Activated CD4-positive, alpha-beta T cell treated with anti-CD3 and anti-CD28 coated beads, Interleukin-10, Interleukin-2, amounts not matched to agents 100 ng/mL and 50 ng/mL, durations not matched to agents 16 hours and 8 hours (primary cell): ENCODE measurements at regions not wholly inside any gene's neighbourhood (a gene's known extent, or its start where the extent isn't known, plus 50 kb on each side); places are given as distances from the start of the nearest gene placed in this dataset.
A peak's percentile ranks its signal among the peaks of the same experiment; 100 is the strongest.

Experiments used
- DNase-seq: peaks from one replicate; pipeline ENCODE4 v3.0.0-alpha.2; 2020

DNA sequence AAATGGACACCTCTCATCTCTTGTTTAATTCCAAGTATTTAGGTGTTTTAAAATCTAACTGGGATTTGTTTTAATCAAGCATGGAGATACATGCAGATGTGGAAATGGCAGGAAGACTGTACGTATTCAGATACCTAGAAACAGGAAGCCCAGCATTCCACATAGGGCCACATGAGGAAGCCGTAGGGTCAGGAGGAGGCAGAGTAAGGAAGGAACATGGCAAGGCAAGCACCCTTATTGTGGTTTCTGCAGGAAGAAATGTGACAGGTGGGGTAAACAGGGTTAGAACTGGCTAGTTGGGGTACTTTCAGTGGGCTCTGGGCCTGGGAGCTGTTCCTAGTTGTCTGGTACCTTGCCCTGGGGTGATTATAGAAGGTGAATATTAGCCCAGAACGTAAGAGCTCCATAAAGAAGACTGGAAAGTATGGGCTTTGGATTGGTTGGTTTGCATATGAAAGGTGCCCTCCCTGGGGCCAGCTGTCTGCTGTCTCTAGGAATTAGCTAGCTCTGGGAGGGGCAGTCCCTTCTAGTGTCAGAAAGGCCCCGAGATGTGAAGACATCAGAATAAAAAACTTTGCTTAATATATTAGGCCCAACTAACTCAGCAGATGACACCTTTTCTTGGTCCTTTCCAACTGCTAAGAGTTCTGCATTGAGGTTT, 107.7 kb upstream of the CADPS start:
- DNase-seq: no peak

DNA sequence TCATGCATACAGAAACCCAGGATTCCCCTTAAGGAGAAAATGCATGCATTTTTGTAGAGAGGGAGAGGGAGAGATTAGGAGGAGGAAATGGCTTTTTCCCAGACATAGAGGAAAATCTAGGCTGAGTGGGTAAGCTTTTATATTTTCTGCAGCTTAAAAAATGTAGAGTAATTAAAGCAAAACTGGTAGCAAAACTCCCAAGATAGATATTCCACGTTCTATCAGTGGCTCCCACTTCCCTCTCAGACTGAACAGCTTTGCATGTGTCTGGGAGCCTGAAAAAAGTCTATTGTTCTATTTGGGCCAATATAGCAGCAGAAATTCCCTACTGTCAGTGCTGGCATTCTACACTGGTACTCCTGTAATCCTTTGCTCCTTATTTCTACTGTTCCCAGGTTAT, 110.8 kb upstream of the CADPS start:
- no peak for DNase-seq

DNA sequence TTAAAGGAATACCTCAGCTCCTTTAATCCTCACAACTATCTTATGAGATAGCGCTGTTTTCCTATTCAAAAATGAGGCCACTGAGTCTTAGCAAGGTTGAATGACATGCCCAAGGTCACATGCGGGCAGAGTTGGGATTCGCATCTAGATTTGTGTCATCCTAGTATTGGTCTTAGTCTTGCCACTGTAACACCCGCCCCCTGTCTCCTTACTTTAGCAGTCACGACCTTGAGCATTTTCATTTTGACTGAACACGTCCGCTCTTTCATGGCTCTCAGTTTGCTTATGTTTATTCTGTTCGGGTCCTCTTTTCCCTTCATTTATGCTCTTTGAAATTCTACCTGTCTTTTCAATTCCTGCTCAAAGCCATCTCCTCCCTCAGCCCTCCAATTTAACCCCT, 112.5 kb upstream of the CADPS start:
- peak; percentile 1 for DNase-seq

DNA sequence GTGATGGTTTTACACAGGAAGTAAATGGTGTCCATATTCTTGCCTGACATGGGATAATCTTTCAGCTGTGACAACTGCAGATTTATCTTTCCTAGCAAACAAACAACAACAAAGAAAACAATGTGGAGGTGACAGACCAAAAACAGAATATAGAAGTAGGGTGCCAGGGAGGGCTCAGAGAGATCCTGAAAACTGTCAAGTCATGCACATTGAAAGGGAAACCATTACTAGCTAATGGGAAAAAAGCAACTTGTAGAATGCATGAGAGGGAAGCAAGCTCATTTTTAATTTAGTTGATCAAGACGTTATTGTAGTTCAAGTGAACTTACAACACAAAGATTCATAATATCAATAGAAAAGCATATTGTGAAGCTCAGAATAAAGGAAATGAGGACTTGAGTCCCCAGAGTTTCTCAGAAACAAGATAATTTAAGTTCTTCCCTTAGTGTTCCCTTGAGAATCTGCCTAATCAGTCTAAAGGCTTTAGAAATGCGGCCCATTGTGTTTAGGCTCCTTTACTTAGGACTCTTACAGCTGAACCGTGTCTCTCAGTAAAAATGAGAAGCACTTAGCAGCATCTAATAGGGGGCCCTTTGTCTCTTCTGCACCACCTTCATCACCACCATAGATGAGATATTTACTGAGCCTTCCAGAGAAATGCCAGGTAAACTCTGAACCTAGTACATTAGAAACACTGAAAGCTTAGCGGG, 115.6 kb upstream of the CADPS start:
- no peak for DNase-seq

DNA sequence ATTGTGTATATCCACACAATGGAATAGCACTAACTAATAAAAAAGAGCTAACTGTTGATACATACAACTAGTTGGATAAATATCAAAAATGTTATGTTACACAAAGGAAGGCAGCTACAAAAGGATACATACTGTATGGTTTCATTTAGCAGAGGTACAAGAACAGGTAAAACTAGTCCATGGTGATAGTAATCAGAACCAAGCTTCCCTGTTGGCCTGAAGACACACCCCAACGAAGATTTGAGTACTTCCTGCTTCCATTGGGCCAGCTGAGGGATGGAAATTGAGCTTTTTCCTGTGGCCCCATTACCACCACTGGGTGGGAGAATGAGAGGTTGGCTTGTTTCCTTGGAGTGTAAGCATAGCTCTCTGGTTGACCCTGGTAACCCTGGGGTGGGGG, 117.3 kb upstream of the CADPS start:
- DNase-seq: no peak

DNA sequence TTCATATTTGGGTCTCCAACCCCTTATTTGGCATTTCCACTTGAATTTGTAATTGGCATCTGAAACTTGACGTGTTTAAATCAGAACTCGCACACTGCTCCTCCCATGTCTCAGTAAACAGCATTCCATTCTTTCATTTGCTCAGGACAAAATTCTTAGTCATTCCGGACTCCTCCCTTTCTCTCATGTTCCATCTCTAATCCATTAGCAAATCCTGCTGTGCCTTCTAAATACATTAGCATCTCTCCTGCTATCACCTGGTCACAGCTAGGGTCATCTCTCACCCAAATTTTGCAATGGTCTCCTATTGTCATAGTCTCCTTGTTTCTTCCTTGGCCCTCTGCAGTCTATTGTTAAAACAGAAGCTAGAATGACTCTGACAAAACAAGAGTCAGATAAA, 119.9 kb upstream of the CADPS start:
- DNase-seq: no peak

DNA sequence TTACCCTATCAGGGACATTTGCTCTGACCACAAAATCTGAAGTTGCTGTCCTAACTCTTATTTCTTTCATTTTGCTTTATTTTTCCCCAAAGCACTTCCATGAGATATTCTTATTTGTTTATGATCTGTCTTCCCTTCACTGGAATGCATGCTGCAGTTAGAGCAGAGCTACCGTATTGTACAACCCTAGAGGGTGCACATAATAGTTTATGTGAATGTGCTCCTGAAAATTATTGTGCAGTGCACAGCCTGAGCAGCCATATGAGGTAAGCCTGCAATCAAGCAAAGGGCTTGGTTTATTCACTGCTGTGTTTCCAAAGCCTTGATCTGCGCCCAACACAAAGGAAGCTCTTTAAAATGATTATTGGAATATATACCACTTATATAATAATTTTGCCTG, 120.3 kb upstream of the CADPS start:
- DNase-seq: no peak

DNA sequence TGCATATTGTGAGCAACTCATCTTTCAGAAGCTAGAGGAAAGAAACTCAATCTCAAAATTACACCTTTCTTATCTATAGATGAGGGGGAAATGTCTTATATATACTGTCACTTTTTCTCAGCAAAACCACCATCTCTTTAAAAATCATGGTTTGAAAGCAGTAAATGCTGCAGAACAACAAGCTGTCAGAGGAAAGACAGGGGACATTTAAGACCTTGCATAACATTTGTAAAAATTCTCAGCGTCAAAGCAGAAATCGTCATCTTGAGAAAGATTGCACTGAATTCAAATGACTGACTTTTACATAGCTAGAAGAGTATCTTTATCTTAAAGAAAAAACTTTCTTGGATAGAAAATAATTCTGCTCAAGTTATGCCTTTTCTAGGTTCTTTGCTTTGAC, 122.2 kb upstream of the CADPS start:
- no peak for DNase-seq

DNA sequence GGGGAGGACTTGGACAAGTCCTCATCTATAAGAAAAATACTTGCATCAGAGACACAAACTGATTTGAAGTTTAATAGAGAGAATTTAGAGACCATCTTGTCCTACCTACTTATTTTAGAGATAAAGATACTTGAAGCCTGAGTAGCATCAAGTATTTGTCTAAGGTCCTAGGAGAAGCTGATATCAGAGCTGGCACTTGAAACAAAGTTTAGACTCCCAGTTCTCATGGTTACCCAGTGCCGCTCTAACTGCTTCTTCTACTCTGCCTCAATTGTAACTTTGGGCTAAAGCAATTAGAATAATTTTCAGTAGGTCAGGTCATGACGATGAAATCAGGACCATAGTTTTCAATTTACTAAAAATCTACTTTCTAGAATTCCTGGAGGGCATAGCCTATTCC, 123.9 kb upstream of the CADPS start:
- no peak for DNase-seq

DNA sequence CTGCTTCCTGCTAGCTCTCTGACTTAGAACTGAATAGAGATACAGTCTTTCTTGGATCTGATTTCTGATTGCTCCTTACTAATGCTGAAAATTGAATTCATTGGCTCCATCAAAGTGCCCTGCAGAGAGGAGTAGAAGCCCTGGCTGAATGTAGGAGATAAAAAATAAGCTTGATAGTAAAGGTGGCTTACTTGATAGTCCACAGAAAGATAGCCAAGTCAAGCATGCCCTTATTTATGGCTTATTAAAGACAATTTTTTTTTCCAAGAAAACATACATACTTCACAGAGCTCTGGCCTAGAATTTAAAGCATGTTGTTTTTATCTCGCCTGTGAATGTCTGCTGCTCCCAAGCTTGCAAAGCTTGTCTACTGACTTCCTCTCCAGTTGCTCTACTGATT, 124.6 kb upstream of the CADPS start:
- no peak for DNase-seq

DNA sequence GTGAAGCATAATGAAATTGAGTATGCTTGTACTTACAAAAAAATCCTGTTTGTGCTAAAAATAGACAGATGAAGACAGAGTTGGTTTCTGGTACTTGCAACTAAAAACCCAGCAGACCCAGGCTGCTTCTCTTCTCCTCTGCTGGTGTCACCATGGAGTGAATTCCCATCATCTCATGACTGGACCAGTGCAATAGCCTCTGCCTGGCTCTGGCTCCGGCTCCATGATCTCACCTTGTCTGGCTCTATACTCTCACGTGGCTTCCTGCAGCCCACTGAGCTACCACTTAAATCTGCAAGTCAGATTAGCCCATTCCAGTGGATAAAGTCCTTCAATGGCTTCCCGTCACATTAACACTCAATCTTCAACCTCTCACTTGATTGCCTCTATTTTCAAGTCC, 129.2 kb upstream of the CADPS start:
- DNase-seq: no peak

DNA sequence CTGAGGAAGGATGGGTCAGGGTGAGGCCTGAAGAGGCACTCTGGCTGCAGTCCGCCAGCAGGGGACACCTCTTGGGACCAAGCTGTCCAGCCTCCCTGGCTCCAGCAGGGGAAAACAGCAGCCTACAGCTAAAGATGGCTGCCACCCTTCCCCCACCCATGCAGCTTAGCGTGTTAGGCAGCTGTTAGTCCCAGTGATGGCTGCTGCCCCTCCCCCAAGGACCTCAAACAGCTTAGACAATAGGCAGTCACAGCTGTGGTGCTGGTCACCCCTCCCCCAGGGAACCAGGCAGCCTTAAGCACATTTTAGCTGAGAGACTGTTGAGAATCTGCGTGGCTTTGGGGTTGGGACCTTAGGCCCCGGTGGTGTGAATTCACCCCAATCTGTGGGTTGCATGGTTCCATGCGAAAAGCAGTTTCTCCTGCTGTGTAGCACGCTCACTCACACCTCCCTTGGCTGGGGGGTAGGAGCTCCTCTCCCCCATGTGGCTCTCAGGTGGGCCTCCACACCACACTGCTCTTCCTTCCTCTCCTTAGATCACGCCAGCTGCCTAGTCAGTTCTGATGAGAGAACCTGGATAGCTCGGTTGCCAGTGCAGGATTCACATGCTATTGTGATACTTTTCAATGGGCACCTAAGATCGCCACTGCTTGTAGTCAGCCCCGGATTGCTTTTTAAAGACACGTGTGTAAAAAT, 140.5 kb upstream of the CADPS start:
- no peak for DNase-seq

DNA sequence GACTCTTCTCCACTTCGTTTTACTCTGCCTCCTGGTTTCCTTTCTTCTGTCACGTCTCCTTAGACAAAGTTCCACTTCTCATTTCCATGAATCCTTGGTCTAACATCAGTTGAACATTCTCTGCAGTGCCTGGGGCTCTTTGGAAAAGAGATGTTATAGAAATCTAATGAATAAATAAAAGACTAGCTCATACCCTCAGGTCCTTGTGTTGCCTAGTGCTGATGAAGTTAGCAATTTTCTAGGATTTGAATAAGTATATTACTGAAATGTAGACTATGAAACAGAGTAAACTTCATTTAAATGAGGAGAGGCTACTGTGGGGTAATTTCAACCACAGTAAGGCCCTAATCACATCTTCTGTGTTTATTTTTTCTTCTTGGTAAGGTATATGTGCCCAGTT, 146.9 kb upstream of the CADPS start:
- no peak for DNase-seq

DNA sequence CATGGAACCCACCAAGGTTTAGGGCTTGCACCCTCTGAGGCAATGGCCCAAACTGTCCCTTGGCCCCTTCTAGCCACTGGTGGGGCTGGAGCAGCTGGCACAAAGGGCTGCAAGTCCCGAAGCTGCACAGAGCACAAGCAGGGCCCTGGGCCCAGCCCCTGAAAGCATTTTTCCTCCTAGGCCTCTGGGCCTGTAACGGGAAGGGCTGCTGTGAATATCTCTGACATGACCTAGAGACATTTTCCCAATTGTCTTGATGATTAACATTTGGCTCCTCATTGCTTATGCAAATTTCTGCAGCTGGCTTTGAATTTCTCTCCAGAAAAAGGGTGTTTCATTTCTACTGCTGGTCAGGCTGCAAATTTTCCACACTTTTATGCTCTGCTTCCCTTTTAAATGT, 151.5 kb upstream of the CADPS start:
- no peak for DNase-seq

DNA sequence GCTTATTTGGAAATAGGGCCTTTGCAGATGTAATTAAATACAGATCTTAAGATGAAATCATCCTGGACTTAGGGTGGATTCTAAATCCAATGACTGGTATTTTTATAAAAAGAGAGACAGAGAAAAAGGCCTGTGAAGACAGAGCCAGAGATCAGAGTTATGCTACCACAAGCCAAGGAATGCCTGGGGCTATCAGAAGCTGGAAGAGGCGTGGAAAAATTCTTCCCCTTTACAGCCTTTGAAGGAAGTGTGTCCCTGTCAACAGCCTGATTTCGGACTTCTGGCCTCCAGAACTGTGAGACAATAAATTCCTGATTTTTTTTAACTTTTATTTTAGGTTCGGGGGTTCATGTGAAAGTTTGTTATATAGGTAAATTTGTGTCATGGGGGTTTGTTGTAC, 154.1 kb upstream of the CADPS start:
- no peak for DNase-seq

DNA sequence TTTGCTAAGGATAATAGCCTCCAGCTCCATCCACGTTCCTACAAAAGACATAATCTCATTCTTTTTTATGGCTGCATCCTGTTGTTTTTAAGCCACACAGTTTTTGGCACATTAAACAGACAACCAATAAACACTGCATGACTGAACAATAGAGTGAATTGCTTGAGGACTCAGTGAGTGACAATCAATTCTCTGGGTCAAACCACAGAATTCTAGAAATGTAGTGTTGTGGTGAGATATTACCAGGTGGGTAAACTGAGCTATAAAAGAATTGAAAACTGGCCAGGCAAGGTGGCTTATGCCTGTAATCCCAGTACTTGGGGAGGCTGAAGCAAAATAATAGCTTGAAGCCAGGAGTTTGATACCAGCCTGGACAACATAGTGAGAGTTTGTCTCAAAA, 154.7 kb upstream of the CADPS start:
- DNase-seq: no peak

DNA sequence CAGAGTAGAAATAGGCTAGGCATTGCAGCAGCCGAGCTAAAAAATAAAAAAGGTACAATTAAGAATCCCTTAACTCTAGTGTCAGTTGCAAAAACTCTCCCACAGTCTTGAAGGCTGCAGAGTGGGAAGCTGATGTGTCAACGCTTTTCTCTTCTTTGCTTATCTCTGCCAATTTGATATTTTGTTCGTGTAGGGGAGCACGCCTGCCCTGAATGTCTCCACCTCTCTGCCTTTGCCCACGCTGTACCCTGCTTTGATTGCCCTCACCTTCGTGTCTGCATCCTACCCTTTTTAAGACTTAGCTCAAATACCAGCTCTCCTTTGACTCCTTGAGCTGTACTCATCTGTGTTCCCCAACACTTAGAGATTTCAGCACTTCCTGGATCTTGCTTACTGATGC, 155.4 kb upstream of the CADPS start:
- no peak for DNase-seq

DNA sequence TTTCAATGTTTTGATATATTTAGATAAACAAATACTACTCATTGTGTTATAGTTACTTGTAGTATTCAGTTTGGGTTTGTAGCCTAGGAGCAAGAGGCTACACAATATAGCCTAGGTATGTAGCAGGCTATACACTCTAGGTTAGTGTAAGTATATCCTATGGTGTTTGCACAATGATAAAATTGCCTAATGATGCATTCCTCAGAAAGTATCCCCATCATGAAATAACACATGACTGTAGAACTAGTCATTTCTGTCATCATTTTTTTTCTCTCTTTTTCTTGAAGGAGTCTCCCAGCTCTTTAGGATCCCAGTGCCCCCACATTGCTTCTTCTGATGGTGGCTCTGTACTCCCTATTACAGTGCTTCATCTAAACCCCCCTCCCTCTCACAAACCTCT, 157.7 kb upstream of the CADPS start:
- DNase-seq: no peak

DNA sequence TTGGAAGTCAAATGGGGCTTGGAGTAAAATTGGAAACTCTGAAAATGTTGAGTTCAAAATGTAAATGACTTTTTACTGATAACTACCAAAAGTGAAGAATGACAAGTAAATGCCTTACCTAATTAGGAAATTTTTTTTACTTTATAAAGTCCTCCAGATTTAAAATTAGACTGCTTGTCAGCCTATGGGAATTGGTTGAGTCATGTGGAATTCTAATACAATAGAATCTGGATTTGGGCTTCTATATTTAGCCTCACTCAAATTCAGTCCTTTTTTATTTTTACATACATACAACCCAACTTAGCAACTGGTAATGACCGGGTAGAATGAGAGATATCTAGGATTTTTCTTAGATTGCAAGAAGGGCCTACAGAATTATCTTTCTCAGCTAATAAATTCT, 158.9 kb upstream of the CADPS start:
- DNase-seq: no peak

DNA sequence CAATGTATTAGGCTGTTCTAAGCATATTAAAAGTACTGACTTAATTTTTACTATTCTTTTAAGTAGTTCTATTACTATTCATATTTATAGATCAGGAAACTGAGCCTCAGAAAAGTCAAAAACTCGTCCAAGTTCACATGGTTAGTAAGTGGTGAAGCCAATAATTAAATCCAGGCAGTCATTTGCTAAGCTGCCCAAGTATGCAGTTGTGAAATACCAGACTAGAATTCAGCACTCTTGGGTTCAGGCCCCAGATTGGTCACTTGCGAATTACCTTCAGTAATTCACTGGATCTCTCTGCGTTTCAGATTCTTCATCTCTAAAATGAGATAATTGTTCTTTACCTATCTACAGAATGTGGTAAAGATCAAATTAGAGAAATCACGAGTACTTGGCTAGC, 161.9 kb upstream of the CADPS start:
- no peak for DNase-seq

DNA sequence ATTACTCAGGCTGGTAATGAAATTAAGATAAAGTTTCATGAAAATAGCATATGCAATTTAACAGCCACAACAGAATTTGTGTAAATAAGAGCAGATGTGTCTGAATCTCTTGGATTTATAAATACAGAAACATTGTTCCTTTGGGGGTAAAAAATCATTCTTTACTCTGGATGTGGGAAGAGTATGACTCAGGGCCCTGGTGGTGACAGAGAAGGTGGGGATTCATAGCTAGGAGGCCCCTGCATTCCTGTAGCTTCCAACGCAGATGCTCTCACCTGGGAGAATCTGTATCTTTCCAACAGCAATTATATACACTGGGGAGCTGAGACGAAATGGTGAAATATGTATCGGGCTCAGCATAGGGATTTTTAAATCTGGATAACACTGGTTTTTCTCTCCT, 167.6 kb upstream of the CADPS start:
- no peak for DNase-seq

DNA sequence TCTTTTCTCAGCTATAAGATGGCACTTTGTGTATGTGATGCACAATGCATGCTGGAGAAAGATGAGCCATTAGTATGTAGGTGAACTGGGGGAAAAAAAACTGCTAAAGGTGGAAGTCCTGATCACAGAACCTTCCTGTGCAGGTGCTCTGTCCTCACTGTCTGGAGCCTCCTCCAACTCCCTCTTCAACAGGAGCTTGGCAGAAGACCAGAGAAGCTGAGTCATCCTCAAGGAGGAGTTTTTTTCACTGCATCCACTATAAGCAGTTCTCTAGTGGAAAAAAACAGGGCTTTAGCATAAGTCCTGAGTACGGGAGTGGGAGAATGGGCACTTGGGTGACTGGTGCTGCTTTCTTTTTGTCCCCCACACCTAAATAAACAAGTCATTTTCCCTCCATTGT, 168.4 kb upstream of the CADPS start:
- DNase-seq: no peak

DNA sequence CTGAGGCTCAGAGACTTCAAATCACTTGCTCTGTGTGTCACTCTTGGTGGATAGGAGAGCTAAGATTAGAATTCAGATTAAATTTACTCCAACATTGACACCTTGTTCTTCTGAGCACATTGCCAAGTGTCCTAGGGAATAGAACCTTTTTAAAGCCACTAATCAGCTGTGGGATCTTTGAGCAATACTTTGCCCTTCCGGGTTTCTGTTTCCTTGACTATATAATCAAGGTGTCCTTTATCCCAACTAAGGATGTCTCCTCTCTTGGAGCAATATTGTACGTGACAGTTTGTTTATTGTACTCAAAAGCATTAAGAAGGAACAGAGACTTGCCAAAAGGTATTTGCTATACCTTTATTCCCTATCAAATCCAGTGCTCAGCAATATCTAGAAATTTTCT, 170.9 kb upstream of the CADPS start:
- DNase-seq: no peak

DNA sequence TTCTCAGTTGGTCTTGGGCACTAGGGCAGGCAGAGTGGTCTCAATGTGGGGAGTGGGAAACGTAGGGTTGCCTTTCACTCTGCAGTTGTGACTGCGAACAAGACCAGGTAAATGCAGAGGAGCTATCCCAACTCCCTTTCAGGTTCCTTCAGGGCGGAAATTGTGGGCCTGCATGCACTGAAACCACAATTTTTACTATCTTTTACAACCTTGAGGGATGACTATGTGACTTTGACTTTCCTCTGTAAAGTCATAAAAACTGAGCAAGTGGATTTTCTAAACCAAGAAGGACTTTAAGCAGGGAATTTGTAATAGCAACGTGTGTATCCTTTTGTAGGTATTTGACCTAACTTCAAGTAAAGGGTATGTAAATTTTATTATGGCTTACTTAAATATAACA, 171.4 kb upstream of the CADPS start:
- no peak for DNase-seq

DNA sequence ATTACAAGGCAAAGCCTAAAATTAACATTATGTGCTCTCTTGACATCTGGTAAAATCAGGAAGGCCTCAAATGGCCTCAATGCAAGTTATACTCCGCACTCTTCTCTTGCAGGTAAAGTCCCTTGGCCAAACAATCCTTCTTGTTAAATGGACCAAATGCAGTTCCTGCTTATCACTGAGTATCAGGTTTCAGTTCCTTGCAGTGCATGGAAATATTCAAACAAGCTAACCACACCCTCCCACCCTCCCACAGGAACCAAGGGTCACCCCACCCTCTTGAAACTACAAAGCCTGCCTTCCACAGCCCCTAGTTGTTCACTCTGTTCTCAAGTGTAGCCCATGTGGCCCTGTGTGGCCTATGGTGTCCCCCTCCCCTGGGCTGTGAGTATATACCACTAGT, 171.9 kb upstream of the CADPS start:
- no peak for DNase-seq
